Neural cell (in vitro differentiated cells): ENCODE measurements at regions not wholly inside any gene's neighbourhood (a gene's known extent, or its start where the extent isn't known, plus 50 kb on each side); places are given as distances from the start of the nearest gene placed in this dataset.

Experiments
- CTCF ChIP-seq: fragments of 450-650 bp; IDR thresholded peaks from 2 replicates; pipeline ENCODE4 v1.5.1; 2014; ENCODE audit warnings: antibody characterized with exemption, mild to moderate bottlenecking, moderate library complexity; ENCODE audit not compliant: poor library complexity, severe bottlenecking
- MXI1 ChIP-seq: fragments of 450-650 bp; conservative IDR thresholded peaks from 2 replicates; pipeline ENCODE4 v1.6.1; 2014; ENCODE audit warnings: antibody characterized with exemption, mild to moderate bottlenecking; ENCODE audit not compliant: poor library complexity, severe bottlenecking
- POLR2AphosphoS5 ChIP-seq: IDR thresholded peaks from 2 replicates; pipeline ENCODE4 v1.6.1; 2012

GRCh38 chr6:170084166-170084730, 206.6 kb downstream of the DLL1 start:
- no peak for TF ChIP-seq MXI1
- no peak for TF ChIP-seq POLR2AphosphoS5
- TF ChIP-seq CTCF: no peak
